ENCODE measurements at regions not wholly inside any gene's neighbourhood (a gene's known extent, or its start where the extent isn't known, plus 50 kb on each side); places are given as distances from the start of the nearest gene placed in this dataset.

GRCh38 chr1:192003295-192004077, 154.8 kb upstream of the RGS18 start:
- Histone ChIP-seq H3K14ac (ENCODE audit: insufficient read depth, low read length) (no peak overlapping the region), H3K79me1 (ENCODE audit: insufficient read depth, low read depth, low read length, poor library complexity, severe bottlenecking) (no peaks in the 10 kb centered on the region), H2BK12ac (ENCODE audit: insufficient read length, low read depth, low read length) (no peak overlapping the region), H3K18ac (ENCODE audit: insufficient read length, low read depth, low read length) (no peak overlapping the region), H3K27me3 (ENCODE audit: insufficient read depth, low read length) (no peaks in the 10 kb centered on the region), H3K4me2 (ENCODE audit: insufficient read depth, insufficient read length, low read length) (no peak overlapping the region), H3K56ac (ENCODE audit: insufficient read length, low read depth, low read length) (no peak overlapping the region), H2BK5ac (ENCODE audit: insufficient read length, low read length) (no peak overlapping the region), H3T11ph (ENCODE audit: low read length) (no peak overlapping the region), H2AK5ac (ENCODE audit: insufficient read length, low read length) (no peak overlapping the region), H3K4me1 (ENCODE audit: insufficient read depth, low read length) (no peaks in the 10 kb centered on the region), H4K5ac (ENCODE audit: insufficient read length, low read depth, low read length) (no peak overlapping the region), H2BK15ac (ENCODE audit: low read depth, low read length) (no peak overlapping the region), H3K27ac (ENCODE audit: insufficient read length, low read depth, low read length) (no peak overlapping the region), H4K8ac (replicated peaks; ENCODE audit: insufficient read length, low read depth, low read length) (no peak overlapping the region), H3K4ac (ENCODE audit: low read depth, low read length) (no peak overlapping the region), H2BK120ac (ENCODE audit: low read depth, low read length, poor library complexity, severe bottlenecking) (no peak overlapping the region), H4K20me1 (ENCODE audit: control insufficient read depth, insufficient read depth, insufficient read length) (no peaks in the 10 kb centered on the region), H3K23ac (ENCODE audit: insufficient read length, low read depth, low read length) (no peak overlapping the region), H3K9me3 (ENCODE audit: control insufficient read depth, low read depth, low read length) (no peaks in the 10 kb centered on the region), H2AFZ (ENCODE audit: low read length) (no peak overlapping the region), H4K91ac (ENCODE audit: insufficient read length, low read depth, low read length) (no peak overlapping the region), H3K79me2 (ENCODE audit: insufficient read depth, low read length) (no peaks in the 10 kb centered on the region), H3K23me2 (ENCODE audit: insufficient read length, low read depth, low read length, poor library complexity, severe bottlenecking) (no peaks in the 10 kb centered on the region), H2BK20ac (ENCODE audit: low read depth, low read length, poor library complexity, severe bottlenecking) (no peak overlapping the region), H3K9ac (ENCODE audit: extremely low read depth, insufficient read length, low read length) (no peak overlapping the region)
- WGBS (ENCODE audit: extremely low coverage, insufficient read length, low lambda C conversion rate) = no CpG with 5 or more reads among the region's 5 CpGs
- Mint-ChIP-seq H3K4me3 (no peak overlapping the region), H3K36me3 (ENCODE audit: insufficient read depth in 1 of 3, low read depth in 3 of 3) (no peaks in the 10 kb centered on the region), H3K27ac (no peak overlapping the region), H3K27me3 (ENCODE audit: low read depth) (no peaks in the 10 kb centered on the region), H3K9me3 (no peaks in the 10 kb centered on the region), H3K4me1 (no peaks in the 10 kb centered on the region)
- no peak for DNase-seq
- TF ChIP-seq, protein P1, sequence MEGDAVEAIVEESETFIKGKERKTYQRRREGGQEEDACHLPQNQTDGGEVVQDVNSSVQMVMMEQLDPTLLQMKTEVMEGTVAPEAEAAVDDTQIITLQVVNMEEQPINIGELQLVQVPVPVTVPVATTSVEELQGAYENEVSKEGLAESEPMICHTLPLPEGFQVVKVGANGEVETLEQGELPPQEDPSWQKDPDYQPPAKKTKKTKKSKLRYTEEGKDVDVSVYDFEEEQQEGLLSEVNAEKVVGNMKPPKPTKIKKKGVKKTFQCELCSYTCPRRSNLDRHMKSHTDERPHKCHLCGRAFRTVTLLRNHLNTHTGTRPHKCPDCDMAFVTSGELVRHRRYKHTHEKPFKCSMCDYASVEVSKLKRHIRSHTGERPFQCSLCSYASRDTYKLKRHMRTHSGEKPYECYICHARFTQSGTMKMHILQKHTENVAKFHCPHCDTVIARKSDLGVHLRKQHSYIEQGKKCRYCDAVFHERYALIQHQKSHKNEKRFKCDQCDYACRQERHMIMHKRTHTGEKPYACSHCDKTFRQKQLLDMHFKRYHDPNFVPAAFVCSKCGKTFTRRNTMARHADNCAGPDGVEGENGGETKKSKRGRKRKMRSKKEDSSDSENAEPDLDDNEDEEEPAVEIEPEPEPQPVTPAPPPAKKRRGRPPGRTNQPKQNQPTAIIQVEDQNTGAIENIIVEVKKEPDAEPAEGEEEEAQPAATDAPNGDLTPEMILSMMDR (conservative IDR thresholded peaks at IDR 0.05) = no peak
